HEK293 (cell line): ENCODE measurements at regions not wholly inside any gene's neighbourhood (a gene's known extent, or its start where the extent isn't known, plus 50 kb on each side); places are given as distances from the start of the nearest gene placed in this dataset.
A peak's percentile ranks its signal among the peaks of the same experiment; 100 is the strongest.

Source experiments
- CTCF ChIA-PET: fragments of 350-600 bp; formaldehyde crosslinking; extraction: SDS; loops from one replicate; lab custom pipeline; 2021; ENCODE audit warnings: antibody characterized with exemption; lab: Yijun Ruan, JAX
- POLR2A ChIA-PET: fragments of 300-600 bp; formaldehyde crosslinking; extraction: SDS; loops from one replicate; lab custom pipeline; 2020; ENCODE audit warnings: antibody characterized with exemption, inconsistent platforms; lab: Yijun Ruan, JAX
- H3K27ac ChIP-seq: fragments of 200-500 bp; sonication (Bioruptor generic); 2 replicates; pipeline ENCODE4 v1.5.1; 2014; ENCODE audit warnings: low read depth, low read length, control low read depth, inconsistent platforms; ENCODE audit errors: extremely low read depth
- H3K36me3 ChIP-seq, 2 experiments: fragments of 200-500 bp in 1 of 2; sonication (Bioruptor generic) in 1 of 2; 1 replicate in 1 of 2; 2 replicates in 1 of 2; pipeline ENCODE4 v1.5.1; 2014 to 2017; ENCODE audit warnings: inconsistent platforms in 2 of 2, low read length in 2 of 2; ENCODE audit not compliant: control insufficient read depth in 2 of 2, insufficient read depth in 1 of 2
- H3K4me1 ChIP-seq: fragments of 200-500 bp; sonication (Bioruptor generic); 2 replicates; pipeline ENCODE4 v1.5.1; 2014; ENCODE audit warnings: mild to moderate bottlenecking, low read length, inconsistent platforms; ENCODE audit not compliant: control insufficient read depth, insufficient read depth
- H3K4me3 ChIP-seq: 2 replicates; pipeline ENCODE4 v1.5.1; 2011; ENCODE audit warnings: low read depth, mild to moderate bottlenecking, control low read depth, low read length, moderate library complexity
- H3K9me3 ChIP-seq: fragments of 200-500 bp; sonication (Bioruptor generic); 2 replicates; pipeline ENCODE4 v1.5.1; 2014; ENCODE audit warnings: low read depth, low read length, inconsistent platforms; ENCODE audit not compliant: control insufficient read depth, insufficient read depth
- GFI1B ChIP-seq: fragments of 450-650 bp; formaldehyde crosslinking; IDR thresholded peaks from 2 replicates; pipeline ENCODE4 v1.5.1; 2016; ENCODE audit warnings: missing biosample characterization, missing genetic modification characterization
- ZBTB17 ChIP-seq: fragments of 450-650 bp; formaldehyde crosslinking; IDR thresholded peaks from 2 replicates; pipeline ENCODE4 v1.5.1; 2016; ENCODE audit warnings: missing biosample characterization, missing genetic modification characterization

- H3K36me3 ChIP-seq = no peaks in the 10 kb centered on the region
- H3K4me1 ChIP-seq = no peaks in the 10 kb centered on the region
- CTCF ChIA-PET = no interaction called here
- H3K9me3 ChIP-seq = no peaks in the 10 kb centered on the region
- H3K4me3 ChIP-seq = no peak overlapping the region
- no peak overlapping the region for H3K27ac ChIP-seq
- TF ChIP-seq ZBTB17 (tag by site-specific recombination) (0 out of 2 replicates have a peak, but pooled peaks have one; percentile 39), GFI1B (tag by site-specific recombination) (no peak)
- POLR2A ChIA-PET = no interaction called here
These were observed 52.2 kb upstream of the STXBP5L start for GRCh38 chr3:120855665-120856437.
